CD4-positive, CD25-positive, alpha-beta regulatory T cell (primary cell): ENCODE measurements at regions not wholly inside any gene's neighbourhood (a gene's known extent, or its start where the extent isn't known, plus 50 kb on each side); places are given as distances from the start of the nearest gene placed in this dataset.
"Not testable (repeated sequence)": the region's sequence is repeated elsewhere in the genome, so short reads cannot be mapped to it uniquely, and the experiment has no call there.

Source experiments
- ATAC-seq, 2 donors: fragments of 150-1000 bp; cut with Tn5 transposase; one replicate each; pipeline ENCODE4 v1.10.0; 2021; ENCODE audit warnings: low read depth in 2 of 2, moderate number of reproducible peaks in 2 of 2, moderate library complexity in 1 of 2
- DNase-seq, 3 donors: peaks; one replicate each; pipeline versions ENCODE4 v3.0.0 to v3.0.0-alpha.2; 2012 to 2022; ENCODE audit warnings: mixed read lengths in 1 of 3
- H3K27ac ChIP-seq: one replicate; pipeline ENCODE4 v1.7.0; 2013; ENCODE audit warnings: mild to moderate bottlenecking, low read length; ENCODE audit not compliant: insufficient read depth, poor library complexity, severe bottlenecking
- H3K27me3 ChIP-seq: one replicate; pipeline ENCODE4 v1.7.0; 2013; ENCODE audit warnings: low read length; ENCODE audit not compliant: control insufficient read depth, insufficient read depth
- H3K36me3 ChIP-seq: one replicate; pipeline ENCODE4 v1.7.0; 2013; ENCODE audit warnings: mild to moderate bottlenecking, low read length, moderate library complexity; ENCODE audit not compliant: control insufficient read depth, insufficient read depth
- H3K4me1 ChIP-seq: 2 replicates; pipeline ENCODE4 v1.7.0; 2013; ENCODE audit warnings: mild to moderate bottlenecking, low read length; ENCODE audit not compliant: insufficient read depth, control insufficient read depth, poor library complexity, severe bottlenecking
- H3K4me3 ChIP-seq: one replicate; pipeline ENCODE4 v1.7.0; 2013; ENCODE audit warnings: low read depth, mild to moderate bottlenecking, low read length, moderate library complexity
- H3K9me3 ChIP-seq, 2 experiments: 1 replicate in 1 of 2; 2 replicates in 1 of 2; pipeline ENCODE4 v1.7.0; 2013; ENCODE audit warnings: low read length in 2 of 2, mild to moderate bottlenecking in 1 of 2, moderate library complexity in 1 of 2; ENCODE audit not compliant: control insufficient read depth in 2 of 2
- H3K27ac Mint-ChIP-seq, 3 donors: one replicate each; pipeline ENCODE4 v1.8.0; 2020 to 2022; ENCODE audit warnings: mild to moderate bottlenecking in 3 of 3, mixed read lengths in 3 of 3, moderate library complexity in 2 of 3
- H3K27me3 Mint-ChIP-seq: one replicate; pipeline ENCODE4 v1.8.0; 2022; ENCODE audit warnings: mild to moderate bottlenecking, mixed read lengths
- H3K36me3 Mint-ChIP-seq: one replicate; pipeline ENCODE4 v1.8.0; 2020; ENCODE audit warnings: mixed read lengths
- H3K4me1 Mint-ChIP-seq, 4 donors: one replicate each; pipeline ENCODE4 v1.8.0; 2020 to 2022; ENCODE audit warnings: mixed read lengths in 4 of 4, mild to moderate bottlenecking in 1 of 4
- H3K4me3 Mint-ChIP-seq, 4 donors: one replicate each; pipeline ENCODE4 v1.8.0; 2020 to 2022; ENCODE audit warnings: mild to moderate bottlenecking in 4 of 4, mixed read lengths in 4 of 4, moderate library complexity in 3 of 4
- H3K9me3 Mint-ChIP-seq, 7 donors: one replicate each; pipeline ENCODE4 v1.8.0; 2020 to 2022; ENCODE audit warnings: mixed read lengths in 7 of 7, mild to moderate bottlenecking in 3 of 7, moderate library complexity in 2 of 7

GRCh38 chr13:23127540-23127939, 53.2 kb upstream of the SGCG start:
- H3K4me3 Mint-ChIP-seq, ATAC-seq, H3K36me3 ChIP-seq, DNase-seq, H3K36me3 Mint-ChIP-seq, H3K27ac ChIP-seq, H3K27me3 Mint-ChIP-seq, H3K9me3 Mint-ChIP-seq, H3K27ac Mint-ChIP-seq, H3K4me3 ChIP-seq, H3K4me1 Mint-ChIP-seq, H3K27me3 ChIP-seq, H3K4me1 ChIP-seq, H3K9me3 ChIP-seq: not testable (repeated sequence)

- no peaks in the 10 kb centered on the region for H3K27me3 ChIP-seq
- no peak overlapping the region for H3K27ac Mint-ChIP-seq
- H3K4me1 Mint-ChIP-seq = no peaks in the 10 kb centered on the region
- H3K4me1 ChIP-seq = no peaks in the 10 kb centered on the region
- no peaks in the 10 kb centered on the region for H3K9me3 ChIP-seq
- H3K4me3 ChIP-seq = no peak overlapping the region
- peaks cover 4% of the 10 kb centered on the region for H3K27me3 Mint-ChIP-seq
- ATAC-seq (no peak), DNase-seq (no peak)
- H3K27ac ChIP-seq = no peak overlapping the region
- H3K36me3 ChIP-seq = no peaks in the 10 kb centered on the region
- H3K9me3 Mint-ChIP-seq = no peaks in the 10 kb centered on the region
- H3K4me3 Mint-ChIP-seq = no peak overlapping the region
- no peaks in the 10 kb centered on the region for H3K36me3 Mint-ChIP-seq
These were observed 51.4 kb upstream of the SGCG start for GRCh38 chr13:23129331-23129730.
